ENCODE measurements at regions not wholly inside any gene's neighbourhood (a gene's known extent, or its start where the extent isn't known, plus 50 kb on each side); places are given as distances from the start of the nearest gene placed in this dataset.

- no peak for TF ChIP-seq CTCF (IDR thresholded peaks at IDR 0.05; ENCODE audit: extremely low read depth in 1 of 2, insufficient read depth in 1 of 2, low read depth in 1 of 2, low read length in 2 of 2)
- TF ChIP-seq JUN (IDR thresholded peaks at IDR 0.05; ENCODE audit: borderline replicate concordance, insufficient read depth, insufficient read length, low read depth): no peak
- no peak for TF ChIP-seq MAX (IDR thresholded peaks at IDR 0.05; ENCODE audit: insufficient read depth, insufficient read length)
- no peak for TF ChIP-seq POLR2A (IDR thresholded peaks at IDR 0.05; ENCODE audit: low read depth, low read length)
- TF ChIP-seq EZH2 (IDR thresholded peaks at IDR 0.05; ENCODE audit: borderline replicate concordance, low read depth, low read length, severe bottlenecking): no peak
- TF ChIP-seq POLR2AphosphoS5 (IDR thresholded peaks at IDR 0.05; ENCODE audit: insufficient read depth, low read depth, low read length): no peak
- no peak for TF ChIP-seq MYC (IDR thresholded peaks at IDR 0.05; ENCODE audit: low read depth, low read length)
- no peak for TF ChIP-seq GATA2 (IDR thresholded peaks at IDR 0.05; ENCODE audit: insufficient read depth, insufficient read length, low read depth, low read length)
Observed at GRCh38 chr2:10252224-10252623, 50.5 kb upstream of the HPCAL1 start.

All from endothelial cell of umbilical vein (primary cell).